ENCODE measurements at regions not wholly inside any gene's neighbourhood (a gene's known extent, or its start where the extent isn't known, plus 50 kb on each side); places are given as distances from the start of the nearest gene placed in this dataset.

DNA sequence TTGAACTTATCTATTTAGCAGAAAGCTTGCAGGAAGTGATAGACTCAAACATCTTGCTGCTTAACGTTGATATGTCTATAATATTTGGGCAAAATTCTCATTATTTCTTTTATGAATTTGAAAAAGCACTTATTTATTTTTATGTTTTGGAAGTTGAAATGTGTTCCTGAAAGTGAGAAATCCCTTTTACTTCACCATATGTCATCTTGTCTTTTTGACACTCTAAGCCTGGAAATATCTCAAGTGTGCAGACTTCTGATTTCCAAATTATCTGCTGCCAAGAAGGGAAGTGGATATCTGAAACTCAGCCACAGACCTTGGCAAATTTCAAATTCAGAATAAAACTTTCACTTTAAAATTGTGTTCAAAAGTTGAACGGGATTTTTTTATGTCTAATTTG is 368.7 kb upstream of the MANEA start:
- ChIA-PET CTCF (ENCODE audit: low intra/inter-chr PET ratio, low total read pairs) (no interaction called here), POLR2A (no interaction called here)
- Histone ChIP-seq H3K4me3 (replicated peaks in 1 of 3; ENCODE audit: insufficient read depth in 1 of 3, low read depth in 2 of 3, low read length in 3 of 3) (no peak overlapping the region), H3K79me2 (ENCODE audit: insufficient read depth, low read length) (no peaks in the 10 kb centered on the region), H3K9me3 (ENCODE audit: low read length) (no peaks in the 10 kb centered on the region), H3K4me2 (ENCODE audit: low read depth, low read length) (no peak overlapping the region), H2AFZ (ENCODE audit: low read length) (no peak overlapping the region), H3K4me1 (ENCODE audit: insufficient read depth, low read length) (no peaks in the 10 kb centered on the region), H3K9ac (ENCODE audit: insufficient read depth, low read depth, low read length) (no peak overlapping the region), H3K36me3 (replicated peaks in 1 of 2; ENCODE audit: control insufficient read depth in 1 of 2, insufficient read depth in 2 of 2, low read length in 2 of 2) (no peaks in the 10 kb centered on the region), H3K27me3 (ENCODE audit: control insufficient read depth in 1 of 2, insufficient read depth in 2 of 2, low read length in 2 of 2) (no peaks in the 10 kb centered on the region), H4K20me1 (ENCODE audit: insufficient read depth, low read length) (no peaks in the 10 kb centered on the region), H3K27ac (ENCODE audit: extremely low read length, insufficient read depth, low read length) (no peak overlapping the region)
- in situ Hi-C loops (cut with HindIII; ENCODE audit: extremely low pct_ligation_motif_present, low pct_unique_long_range_greater_than_20kb) (no loop called here), intact Hi-C loops (cut with micrococcal nuclease; ENCODE audit: unreplicated experiment) (no loop called here)
- FAIRE-seq (no peak), DNase-seq (ENCODE audit: low spot score) (no peak), ATAC-seq (no peak)
- BruUV-seq (replicated peaks) = no TSS peak
- TF ChIP-seq KLF6 (CRISPR knock-in tag; IDR thresholded peaks at IDR 0.05) = no peak
- TF ChIP-seq DPF2 (CRISPR knock-in tag; IDR thresholded peaks at IDR 0.05; ENCODE audit: borderline replicate concordance, low read depth) = no peak
- TF ChIP-seq NFKBIZ (CRISPR knock-in tag; IDR thresholded peaks at IDR 0.05) = no peak
- no peak for TF ChIP-seq ZNF333 (CRISPR knock-in tag; IDR thresholded peaks at IDR 0.05; ENCODE audit: borderline replicate concordance)
- TF ChIP-seq, protein P1, sequence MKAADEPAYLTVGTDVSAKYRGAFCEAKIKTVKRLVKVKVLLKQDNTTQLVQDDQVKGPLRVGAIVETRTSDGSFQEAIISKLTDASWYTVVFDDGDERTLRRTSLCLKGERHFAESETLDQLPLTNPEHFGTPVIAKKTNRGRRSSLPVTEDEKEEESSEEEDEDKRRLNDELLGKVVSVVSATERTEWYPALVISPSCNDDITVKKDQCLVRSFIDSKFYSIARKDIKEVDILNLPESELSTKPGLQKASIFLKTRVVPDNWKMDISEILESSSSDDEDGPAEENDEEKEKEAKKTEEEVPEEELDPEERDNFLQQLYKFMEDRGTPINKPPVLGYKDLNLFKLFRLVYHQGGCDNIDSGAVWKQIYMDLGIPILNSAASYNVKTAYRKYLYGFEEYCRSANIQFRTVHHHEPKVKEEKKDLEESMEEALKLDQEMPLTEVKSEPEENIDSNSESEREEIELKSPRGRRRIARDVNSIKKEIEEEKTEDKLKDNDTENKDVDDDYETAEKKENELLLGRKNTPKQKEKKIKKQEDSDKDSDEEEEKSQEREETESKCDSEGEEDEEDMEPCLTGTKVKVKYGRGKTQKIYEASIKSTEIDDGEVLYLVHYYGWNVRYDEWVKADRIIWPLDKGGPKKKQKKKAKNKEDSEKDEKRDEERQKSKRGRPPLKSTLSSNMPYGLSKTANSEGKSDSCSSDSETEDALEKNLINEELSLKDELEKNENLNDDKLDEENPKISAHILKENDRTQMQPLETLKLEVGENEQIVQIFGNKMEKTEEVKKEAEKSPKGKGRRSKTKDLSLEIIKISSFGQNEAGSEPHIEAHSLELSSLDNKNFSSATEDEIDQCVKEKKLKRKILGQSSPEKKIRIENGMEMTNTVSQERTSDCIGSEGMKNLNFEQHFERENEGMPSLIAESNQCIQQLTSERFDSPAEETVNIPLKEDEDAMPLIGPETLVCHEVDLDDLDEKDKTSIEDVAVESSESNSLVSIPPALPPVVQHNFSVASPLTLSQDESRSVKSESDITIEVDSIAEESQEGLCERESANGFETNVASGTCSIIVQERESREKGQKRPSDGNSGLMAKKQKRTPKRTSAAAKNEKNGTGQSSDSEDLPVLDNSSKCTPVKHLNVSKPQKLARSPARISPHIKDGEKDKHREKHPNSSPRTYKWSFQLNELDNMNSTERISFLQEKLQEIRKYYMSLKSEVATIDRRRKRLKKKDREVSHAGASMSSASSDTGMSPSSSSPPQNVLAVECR (CRISPR knock-in tag; IDR thresholded peaks at IDR 0.05; ENCODE audit: borderline replicate concordance) = no peak
- no peak for TF ChIP-seq ZSCAN20 (CRISPR knock-in tag; IDR thresholded peaks at IDR 0.05; ENCODE audit: borderline replicate concordance)
- TF ChIP-seq ZNF567 (CRISPR knock-in tag; IDR thresholded peaks at IDR 0.05; ENCODE audit: borderline replicate concordance) = no peak
- no peak for TF ChIP-seq MTA3 (CRISPR knock-in tag; IDR thresholded peaks at IDR 0.05)
- no peak for TF ChIP-seq GTF2F1 (IDR thresholded peaks at IDR 0.05; ENCODE audit: low read length)
- no peak for TF ChIP-seq REXO4 (CRISPR knock-in tag; IDR thresholded peaks at IDR 0.05; ENCODE audit: borderline replicate concordance)
- TF ChIP-seq, protein P2, sequence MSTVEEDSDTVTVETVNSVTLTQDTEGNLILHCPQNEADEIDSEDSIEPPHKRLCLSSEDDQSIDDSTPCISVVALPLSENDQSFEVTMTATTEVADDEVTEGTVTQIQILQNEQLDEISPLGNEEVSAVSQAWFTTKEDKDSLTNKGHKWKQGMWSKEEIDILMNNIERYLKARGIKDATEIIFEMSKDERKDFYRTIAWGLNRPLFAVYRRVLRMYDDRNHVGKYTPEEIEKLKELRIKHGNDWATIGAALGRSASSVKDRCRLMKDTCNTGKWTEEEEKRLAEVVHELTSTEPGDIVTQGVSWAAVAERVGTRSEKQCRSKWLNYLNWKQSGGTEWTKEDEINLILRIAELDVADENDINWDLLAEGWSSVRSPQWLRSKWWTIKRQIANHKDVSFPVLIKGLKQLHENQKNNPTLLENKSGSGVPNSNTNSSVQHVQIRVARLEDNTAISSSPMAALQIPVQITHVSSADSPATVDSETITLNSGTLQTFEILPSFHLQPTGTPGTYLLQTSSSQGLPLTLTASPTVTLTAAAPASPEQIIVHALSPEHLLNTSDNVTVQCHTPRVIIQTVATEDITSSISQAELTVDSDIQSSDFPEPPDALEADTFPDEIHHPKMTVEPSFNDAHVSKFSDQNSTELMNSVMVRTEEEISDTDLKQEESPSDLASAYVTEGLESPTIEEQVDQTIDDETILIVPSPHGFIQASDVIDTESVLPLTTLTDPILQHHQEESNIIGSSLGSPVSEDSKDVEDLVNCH (CRISPR knock-in tag; IDR thresholded peaks at IDR 0.05) = no peak
- TF ChIP-seq CENPT (CRISPR knock-in tag; IDR thresholded peaks at IDR 0.05; ENCODE audit: low read depth) = no peak
- TF ChIP-seq ZNF670 (CRISPR knock-in tag; IDR thresholded peaks at IDR 0.05; ENCODE audit: borderline replicate concordance) = no peak
- TF ChIP-seq NR2F6 (IDR thresholded peaks at IDR 0.05) = no peak
- TF ChIP-seq NR2F6 (CRISPR knock-in tag; IDR thresholded peaks at IDR 0.05) = no peak
- no peak for TF ChIP-seq ZNF230 (CRISPR knock-in tag; IDR thresholded peaks at IDR 0.05)
- TF ChIP-seq BHLHE40 (IDR thresholded peaks at IDR 0.05; ENCODE audit: low read length) = no peak
- no peak for TF ChIP-seq ZNF207 (IDR thresholded peaks at IDR 0.05; ENCODE audit: borderline replicate concordance)
- no peak for TF ChIP-seq ZNF296 (CRISPR knock-in tag; conservative IDR thresholded peaks at IDR 0.05)
- WGBS (ENCODE audit: low lambda C conversion rate) = 3% methylated on average over 2 of the region's 2 CpGs
